ENCODE measurements at regions not wholly inside any gene's neighbourhood (a gene's known extent, or its start where the extent isn't known, plus 50 kb on each side); places are given as distances from the start of the nearest gene placed in this dataset.

- peaks cover 9% of the 10 kb centered on the region; the same call in 1 of the 2 replicates for H3K36me3 ChIP-seq (ENCODE audit: insufficient read depth, low read length)
- H2AFZ ChIP-seq (ENCODE audit: low read length, unreplicated experiment) = no peak overlapping the region
- no peaks in the 10 kb centered on the region for H3K4me1 ChIP-seq (ENCODE audit: control insufficient read depth, insufficient read depth, low read length, unreplicated experiment)
- no peak overlapping the region for H3K27ac ChIP-seq (ENCODE audit: low read depth, low read length)
- H3K79me2 ChIP-seq (ENCODE audit: control insufficient read depth, insufficient read depth, low read length, unreplicated experiment) = no peaks in the 10 kb centered on the region
- no peaks in the 10 kb centered on the region for H3K27me3 ChIP-seq (ENCODE audit: insufficient read depth, low read length)
- no peak overlapping the region for H3K4me3 ChIP-seq (ENCODE audit: low read depth, low read length)
Measured at GRCh38 chr11:29032384-29033149, 924.4 kb downstream of the METTL15 start.

GRCh38 chr11:29029452-29029851 lies 921.3 kb downstream of the METTL15 start:
- no peak overlapping the region for H3K27ac ChIP-seq (ENCODE audit: low read depth, low read length)
- H2AFZ ChIP-seq (ENCODE audit: low read length, unreplicated experiment) = no peak overlapping the region
- peaks cover 11% of the 10 kb centered on the region for H3K4me1 ChIP-seq (ENCODE audit: control insufficient read depth, insufficient read depth, low read length, unreplicated experiment)
- H3K4me3 ChIP-seq (ENCODE audit: low read depth, low read length) = no peak overlapping the region
- H3K36me3 ChIP-seq (ENCODE audit: insufficient read depth, low read length) = peaks cover 9% of the 10 kb centered on the region; the same call in 1 of the 2 replicates
- H3K79me2 ChIP-seq (ENCODE audit: control insufficient read depth, insufficient read depth, low read length, unreplicated experiment) = no peaks in the 10 kb centered on the region
- H3K27me3 ChIP-seq (ENCODE audit: insufficient read depth, low read length) = no peaks in the 10 kb centered on the region

GRCh38 chr11:29027436-29027835 lies 919.2 kb downstream of the METTL15 start:
- no peaks in the 10 kb centered on the region for H3K79me2 ChIP-seq (ENCODE audit: control insufficient read depth, insufficient read depth, low read length, unreplicated experiment)
- peaks cover 9% of the 10 kb centered on the region; the same call in 1 of the 2 replicates for H3K36me3 ChIP-seq (ENCODE audit: insufficient read depth, low read length)
- no peak overlapping the region for H2AFZ ChIP-seq (ENCODE audit: low read length, unreplicated experiment)
- no peak overlapping the region for H3K4me3 ChIP-seq (ENCODE audit: low read depth, low read length)
- H3K27me3 ChIP-seq (ENCODE audit: insufficient read depth, low read length) = no peaks in the 10 kb centered on the region
- peaks cover 12% of the 10 kb centered on the region for H3K4me1 ChIP-seq (ENCODE audit: control insufficient read depth, insufficient read depth, low read length, unreplicated experiment)
- no peak overlapping the region for H3K27ac ChIP-seq (ENCODE audit: low read depth, low read length)

- Histone ChIP-seq H2AFZ (ENCODE audit: low read length, unreplicated experiment) (no peak overlapping the region), H3K36me3 (ENCODE audit: insufficient read depth, low read length) (peaks cover 9% of the 10 kb centered on the region; the same call in 1 of the 2 replicates), H3K4me3 (ENCODE audit: low read depth, low read length) (no peak overlapping the region), H3K27me3 (ENCODE audit: insufficient read depth, low read length) (no peaks in the 10 kb centered on the region), H3K4me1 (ENCODE audit: control insufficient read depth, insufficient read depth, low read length, unreplicated experiment) (peaks cover 20% of the 10 kb centered on the region), H3K27ac (ENCODE audit: low read depth, low read length) (no peak overlapping the region), H3K79me2 (ENCODE audit: control insufficient read depth, insufficient read depth, low read length, unreplicated experiment) (no peaks in the 10 kb centered on the region)
Measured at GRCh38 chr11:29026286-29026685, 918.1 kb downstream of the METTL15 start.

GRCh38 chr11:29025001-29025400 lies 916.8 kb downstream of the METTL15 start:
- peaks cover 30% of the 10 kb centered on the region for H3K4me1 ChIP-seq (ENCODE audit: control insufficient read depth, insufficient read depth, low read length, unreplicated experiment)

GRCh38 chr11:29024386-29024785 lies 916.2 kb downstream of the METTL15 start:
- Histone ChIP-seq H3K27me3 (ENCODE audit: insufficient read depth, low read length) (no peaks in the 10 kb centered on the region), H2AFZ (ENCODE audit: low read length, unreplicated experiment) (peak overlapping the region; percentile 39), H3K4me3 (ENCODE audit: low read depth, low read length) (no peak overlapping the region), H3K36me3 (ENCODE audit: insufficient read depth, low read length) (peaks cover 9% of the 10 kb centered on the region; the same call in 1 of the 2 replicates), H3K27ac (ENCODE audit: low read depth, low read length) (peak overlapping the region; percentile 35; the same call in 1 of the 2 replicates), H3K4me1 (ENCODE audit: control insufficient read depth, insufficient read depth, low read length, unreplicated experiment) (peaks cover 36% of the 10 kb centered on the region), H3K79me2 (ENCODE audit: control insufficient read depth, insufficient read depth, low read length, unreplicated experiment) (no peaks in the 10 kb centered on the region)

More at GRCh38 chr11:29025001-29025400, 916.8 kb downstream of the METTL15 start:
- Histone ChIP-seq H2AFZ (ENCODE audit: low read length, unreplicated experiment) (peak overlapping the region; percentile 39), H3K36me3 (ENCODE audit: insufficient read depth, low read length) (peaks cover 9% of the 10 kb centered on the region; the same call in 1 of the 2 replicates), H3K27ac (ENCODE audit: low read depth, low read length) (peak overlapping the region; percentile 35; the same call in 1 of the 2 replicates), H3K4me3 (ENCODE audit: low read depth, low read length) (no peak overlapping the region), H3K27me3 (ENCODE audit: insufficient read depth, low read length) (no peaks in the 10 kb centered on the region), H3K79me2 (ENCODE audit: control insufficient read depth, insufficient read depth, low read length, unreplicated experiment) (no peaks in the 10 kb centered on the region)

GRCh38 chr11:29023761-29024160 lies 915.6 kb downstream of the METTL15 start:
- H3K4me3 ChIP-seq (ENCODE audit: low read depth, low read length) = no peak overlapping the region
- no peak overlapping the region for H2AFZ ChIP-seq (ENCODE audit: low read length, unreplicated experiment)
- peaks cover 42% of the 10 kb centered on the region for H3K4me1 ChIP-seq (ENCODE audit: control insufficient read depth, insufficient read depth, low read length, unreplicated experiment)
- no peaks in the 10 kb centered on the region for H3K27me3 ChIP-seq (ENCODE audit: insufficient read depth, low read length)
- 0 out of 2 replicates have a peak overlapping the region, but pooled peaks have one; percentile 6 for H3K27ac ChIP-seq (ENCODE audit: low read depth, low read length)
- H3K79me2 ChIP-seq (ENCODE audit: control insufficient read depth, insufficient read depth, low read length, unreplicated experiment) = no peaks in the 10 kb centered on the region
- H3K36me3 ChIP-seq (ENCODE audit: insufficient read depth, low read length) = peaks cover 6% of the 10 kb centered on the region; the same call in 1 of the 2 replicates

- H3K36me3 ChIP-seq (ENCODE audit: insufficient read depth, low read length) = no peaks in the 10 kb centered on the region
- H3K79me2 ChIP-seq (ENCODE audit: control insufficient read depth, insufficient read depth, low read length, unreplicated experiment) = no peaks in the 10 kb centered on the region
- H3K27ac ChIP-seq (ENCODE audit: low read depth, low read length) = peak overlapping the region; percentile 25; the same call in 1 of the 2 replicates
- H3K4me1 ChIP-seq (ENCODE audit: control insufficient read depth, insufficient read depth, low read length, unreplicated experiment) = peaks cover 45% of the 10 kb centered on the region
- peak overlapping the region; percentile 27; the same call in 1 of the 2 replicates for H3K4me3 ChIP-seq (ENCODE audit: low read depth, low read length)
- peak overlapping the region; percentile 79 for H2AFZ ChIP-seq (ENCODE audit: low read length, unreplicated experiment)
- no peaks in the 10 kb centered on the region for H3K27me3 ChIP-seq (ENCODE audit: insufficient read depth, low read length)
Measured at GRCh38 chr11:29022676-29023075, 914.5 kb downstream of the METTL15 start.

- H3K36me3 ChIP-seq (ENCODE audit: insufficient read depth, low read length) = no peaks in the 10 kb centered on the region
- H3K27me3 ChIP-seq (ENCODE audit: insufficient read depth, low read length) = no peaks in the 10 kb centered on the region
- H3K79me2 ChIP-seq (ENCODE audit: control insufficient read depth, insufficient read depth, low read length, unreplicated experiment) = no peaks in the 10 kb centered on the region
- peak overlapping the region; percentile 63 for H2AFZ ChIP-seq (ENCODE audit: low read length, unreplicated experiment)
- peaks cover 41% of the 10 kb centered on the region for H3K4me1 ChIP-seq (ENCODE audit: control insufficient read depth, insufficient read depth, low read length, unreplicated experiment)
- no peak overlapping the region; the same call in 1 of the 2 replicates for H3K4me3 ChIP-seq (ENCODE audit: low read depth, low read length)
- peak overlapping the region; percentile 94 for H3K27ac ChIP-seq (ENCODE audit: low read depth, low read length)
Measured at GRCh38 chr11:29019960-29020683, 911.9 kb downstream of the METTL15 start.

- no peaks in the 10 kb centered on the region for H3K36me3 ChIP-seq (ENCODE audit: insufficient read depth, low read length)
- no peaks in the 10 kb centered on the region for H3K79me2 ChIP-seq (ENCODE audit: control insufficient read depth, insufficient read depth, low read length, unreplicated experiment)
- no peaks in the 10 kb centered on the region for H3K27me3 ChIP-seq (ENCODE audit: insufficient read depth, low read length)
- H2AFZ ChIP-seq (ENCODE audit: low read length, unreplicated experiment) = peak overlapping the region; percentile 44
- peaks cover 35% of the 10 kb centered on the region for H3K4me1 ChIP-seq (ENCODE audit: control insufficient read depth, insufficient read depth, low read length, unreplicated experiment)
- peak overlapping the region; percentile 53 for H3K4me3 ChIP-seq (ENCODE audit: low read depth, low read length)
- peak overlapping the region; percentile 94 for H3K27ac ChIP-seq (ENCODE audit: low read depth, low read length)
Measured at GRCh38 chr11:29018631-29019030, 910.4 kb downstream of the METTL15 start.
